Fibroblast of villous mesenchyme (primary cell): ENCODE measurements at regions not wholly inside any gene's neighbourhood (a gene's known extent, or its start where the extent isn't known, plus 50 kb on each side); places are given as distances from the start of the nearest gene placed in this dataset.

Experiments
- DNase-seq: peaks from one replicate; pipeline ENCODE4 v3.0.0-alpha.2; 2010; ENCODE audit warnings: low read depth
- H3K4me3 ChIP-seq: 2 replicates; pipeline ENCODE4 v1.5.1; 2011; ENCODE audit warnings: low read depth, mild to moderate bottlenecking, low read length
- CTCF ChIP-seq: IDR thresholded peaks from 2 replicates; pipeline ENCODE4 v1.5.1; 2012; ENCODE audit warnings: low read depth, mild to moderate bottlenecking, low read length; ENCODE audit not compliant: insufficient read depth

- DNase-seq: no peak
- no peak for TF ChIP-seq CTCF
- H3K4me3 ChIP-seq: no peak overlapping the region
Measured at GRCh38 chr5:4640795-4641194, 499.3 kb upstream of the ADAMTS16 start.

GRCh38 chr5:4642525-4642924, 497.6 kb upstream of the ADAMTS16 start:
- no peak for TF ChIP-seq CTCF

GRCh38 chr5:4643190-4643589, 496.9 kb upstream of the ADAMTS16 start:
- no peak for DNase-seq
- H3K4me3 ChIP-seq: no peak overlapping the region
- TF ChIP-seq CTCF: no peak

More at GRCh38 chr5:4642525-4642924, 497.6 kb upstream of the ADAMTS16 start:
- no peak for DNase-seq
- H3K4me3 ChIP-seq: no peak overlapping the region

GRCh38 chr5:4643960-4644359, 496.2 kb upstream of the ADAMTS16 start:
- no peak for DNase-seq
- no peak overlapping the region for H3K4me3 ChIP-seq
- no peak for TF ChIP-seq CTCF

GRCh38 chr5:4646715-4647375, 493.3 kb upstream of the ADAMTS16 start:
- H3K4me3 ChIP-seq: no peak overlapping the region
- DNase-seq: no peak
- TF ChIP-seq CTCF: no peak

GRCh38 chr5:4647955-4648354, 492.2 kb upstream of the ADAMTS16 start:
- no peak overlapping the region for H3K4me3 ChIP-seq
- no peak for TF ChIP-seq CTCF
- no peak for DNase-seq
